NCI-H2029 (cell line): ENCODE measurements at regions not wholly inside any gene's neighbourhood (a gene's known extent, or its start where the extent isn't known, plus 50 kb on each side); places are given as distances from the start of the nearest gene placed in this dataset.
"Not testable (repeated sequence)": the region's sequence is repeated elsewhere in the genome, so short reads cannot be mapped to it uniquely, and the experiment has no call there.

Experiments
- DNase-seq: peaks from one replicate; lab custom pipeline; 2025; lab: John Stamatoyannopoulos, UW

DNA sequence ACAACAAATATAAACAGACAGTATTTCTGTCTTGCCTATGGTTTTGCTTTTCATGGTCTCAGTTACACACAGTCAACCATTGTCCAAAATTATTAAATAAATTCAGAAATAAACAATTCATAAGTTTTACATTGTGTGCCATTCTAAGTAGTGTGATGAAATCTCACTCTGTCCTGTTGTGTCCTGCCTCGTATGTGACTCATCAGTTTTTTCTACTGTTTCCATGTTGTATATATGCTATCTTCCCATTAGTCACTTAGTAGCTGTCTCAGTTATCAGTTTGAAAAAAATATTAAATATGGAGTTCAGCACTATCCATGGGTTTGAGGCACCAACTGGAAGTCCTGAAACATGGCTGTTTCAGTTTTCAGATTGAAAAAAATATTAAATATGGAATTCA is 282.4 kb upstream of the GRM7 start:
- no peak for DNase-seq

DNA sequence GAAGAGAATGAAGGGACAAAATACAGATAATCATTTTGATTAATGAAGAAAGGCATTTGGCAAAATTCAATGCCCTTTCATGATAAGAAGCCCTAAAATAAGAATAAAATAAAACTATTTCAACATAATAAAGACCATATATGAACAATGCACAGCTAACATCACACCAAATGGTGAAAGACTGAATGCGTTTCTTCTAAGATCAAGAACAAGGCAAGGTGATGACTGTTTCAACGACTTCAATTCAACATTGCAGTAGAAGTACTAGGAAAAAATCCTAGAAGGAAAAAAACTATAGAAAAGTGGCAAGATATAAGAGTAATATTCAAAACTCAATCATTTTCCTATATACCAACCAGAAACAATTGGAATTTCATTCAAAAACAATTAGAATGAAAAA is 280.1 kb upstream of the GRM7 start:
- DNase-seq = no peak

DNA sequence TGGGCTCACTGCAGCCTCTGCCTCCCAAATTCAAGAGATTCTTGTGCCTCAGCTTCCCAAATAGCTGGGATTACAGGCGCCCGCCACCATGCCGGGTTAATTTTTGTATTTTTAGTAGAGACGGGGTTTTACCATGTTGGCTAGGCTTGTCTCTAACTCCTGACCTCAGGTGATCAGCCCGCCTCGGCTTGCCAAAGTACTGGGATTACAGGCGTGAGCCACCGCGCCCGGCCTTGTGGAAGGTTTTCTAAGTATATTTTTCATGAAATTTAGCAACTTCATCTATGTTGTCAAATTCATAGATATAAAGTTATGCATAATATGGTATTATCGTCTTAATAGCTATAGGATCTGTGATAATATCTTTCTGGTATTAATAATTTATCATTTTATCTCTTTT is 275.6 kb upstream of the GRM7 start:
- DNase-seq = no peak

DNA sequence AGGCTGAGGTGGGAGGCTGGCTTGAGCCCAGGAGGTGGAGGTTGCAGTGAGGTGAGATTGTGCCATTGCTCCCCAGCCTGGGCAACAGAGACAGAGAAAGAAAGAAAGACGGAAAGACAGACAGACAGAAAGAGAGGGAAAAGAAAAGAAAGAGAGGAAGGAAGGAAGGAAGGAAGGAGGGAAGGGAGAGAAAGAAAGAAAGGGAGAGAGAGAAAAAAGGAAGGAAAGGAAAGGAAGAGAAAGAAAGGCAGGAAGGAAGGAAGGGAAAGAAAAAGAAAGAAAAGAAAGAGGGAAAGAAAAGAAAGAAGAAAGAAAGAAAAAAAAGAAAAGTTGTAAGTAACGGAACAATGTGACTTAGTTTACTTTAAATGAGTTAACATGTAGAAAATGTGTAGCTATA is 260.7 kb upstream of the GRM7 start:
- no peak for DNase-seq

DNA sequence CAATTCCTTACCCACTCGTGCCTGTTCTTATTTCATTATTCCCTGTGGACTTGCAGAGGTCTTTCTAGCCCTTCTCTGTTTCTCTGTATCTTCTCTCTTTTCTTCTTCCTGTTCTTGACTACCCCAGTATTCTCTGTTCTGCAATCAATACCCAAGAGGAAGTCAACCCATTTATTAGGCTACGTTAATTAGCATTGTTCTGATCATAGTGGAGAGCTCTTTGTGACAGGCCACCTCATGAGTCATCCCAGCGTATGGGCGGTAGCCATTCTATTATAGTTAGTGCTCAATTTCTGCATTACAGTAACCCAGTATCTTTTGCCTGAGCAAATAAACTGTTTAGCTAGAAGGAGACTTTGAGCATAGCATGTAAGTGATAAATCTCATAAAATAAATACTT is 259.5 kb upstream of the GRM7 start:
- DNase-seq = no peak

DNA sequence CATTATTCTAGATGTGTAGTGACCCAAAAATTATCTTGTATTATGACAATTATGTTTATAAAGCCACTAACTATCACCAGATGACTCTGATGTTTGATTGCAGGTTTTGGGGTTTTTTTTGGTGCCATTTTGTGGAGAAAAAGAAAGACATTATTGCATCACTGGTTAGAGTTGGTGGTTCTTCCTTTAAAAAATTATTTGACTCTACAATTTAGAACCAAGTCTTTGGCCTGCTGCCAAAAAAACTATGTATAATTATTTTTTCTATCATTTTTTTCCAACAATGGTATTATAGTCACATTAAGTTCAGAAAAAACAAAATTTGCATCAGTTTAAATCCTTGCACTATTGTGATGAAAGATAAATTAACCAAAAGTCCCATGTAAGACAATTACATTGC is 258.6 kb upstream of the GRM7 start:
- no peak for DNase-seq

DNA sequence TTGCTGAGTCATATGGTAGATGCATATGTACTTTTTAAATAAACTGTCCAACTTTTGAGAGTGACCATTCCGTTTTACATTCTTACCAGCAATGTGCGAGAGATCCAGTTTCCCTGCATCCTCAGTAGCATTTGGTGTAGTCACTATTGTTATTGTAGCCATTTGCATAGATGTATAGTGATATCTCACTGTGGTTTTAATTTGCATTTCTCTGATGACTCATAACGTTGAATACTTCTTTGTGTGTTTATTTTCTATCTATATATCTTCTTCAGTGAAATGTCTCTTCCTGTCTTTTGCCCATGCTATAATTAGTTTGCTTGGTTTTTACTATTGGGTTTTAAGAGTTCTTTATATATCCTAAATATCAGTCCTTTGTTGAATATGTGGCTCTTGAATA is 255.7 kb upstream of the GRM7 start:
- no peak for DNase-seq

DNA sequence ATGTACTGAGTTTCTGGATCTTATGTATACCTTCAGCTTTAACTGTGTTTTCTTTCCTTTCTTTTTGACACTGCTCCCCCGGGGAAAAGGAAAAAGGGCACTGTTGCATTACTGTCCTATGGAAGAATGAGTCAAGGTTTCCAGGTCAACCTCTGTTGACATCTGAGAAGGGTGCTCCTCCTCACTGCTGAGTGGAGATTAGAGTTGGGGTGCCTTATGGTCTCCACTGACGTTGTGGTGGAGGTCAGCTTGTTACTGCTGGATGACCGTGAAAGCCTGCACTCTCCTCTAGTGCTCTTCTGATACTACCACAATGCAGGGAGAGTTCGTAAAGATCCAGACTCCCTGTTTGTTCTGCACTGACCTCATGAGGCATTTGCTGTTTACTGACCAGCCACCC is 252.1 kb upstream of the GRM7 start:
- no peak for DNase-seq

DNA sequence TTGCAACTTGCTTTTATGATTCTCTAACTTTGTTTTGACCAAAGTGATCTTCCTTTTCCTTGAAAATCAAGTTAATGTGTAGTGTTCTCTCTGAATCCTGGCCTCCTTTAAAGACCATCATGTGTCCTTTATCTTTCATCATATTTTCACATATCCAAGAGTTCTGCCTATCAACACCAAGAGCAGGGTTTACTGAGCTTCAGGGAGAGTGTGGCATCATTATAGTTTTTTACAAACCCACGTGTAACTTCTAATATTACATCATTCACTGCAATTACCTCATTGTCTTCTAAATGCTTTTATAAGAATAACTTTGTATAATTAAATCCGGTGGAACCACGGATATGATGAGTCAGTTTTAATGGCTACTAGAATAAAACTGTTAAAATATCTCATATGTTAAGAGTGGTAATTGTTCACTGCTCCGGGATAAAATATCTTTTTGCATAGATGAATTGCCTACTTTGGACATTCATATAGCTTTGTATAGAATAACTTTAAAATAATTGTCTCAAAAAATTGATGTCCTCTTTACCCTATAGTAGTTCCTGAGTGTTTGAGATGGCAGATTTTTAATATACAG is 248.8 kb upstream of the GRM7 start:
- no peak for DNase-seq

DNA sequence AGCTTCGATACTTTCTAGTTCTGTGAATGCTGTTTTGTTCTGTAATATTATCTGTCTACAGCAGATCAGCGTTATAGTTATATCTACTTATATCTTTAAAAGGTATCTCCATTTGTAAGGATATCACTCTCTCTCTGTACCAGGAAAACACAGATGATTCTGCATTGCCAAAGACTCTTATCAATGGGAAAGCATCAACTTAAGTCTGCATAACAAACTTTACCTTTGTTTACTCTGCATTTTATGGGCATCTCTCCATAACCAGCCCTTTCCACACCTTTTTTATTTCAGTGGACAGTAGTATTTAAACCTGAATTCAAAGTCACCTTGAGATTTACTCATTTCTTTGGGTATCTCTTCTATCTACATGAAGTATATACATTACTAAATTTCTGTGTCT is 238.7 kb upstream of the GRM7 start:
- DNase-seq = no peak

DNA sequence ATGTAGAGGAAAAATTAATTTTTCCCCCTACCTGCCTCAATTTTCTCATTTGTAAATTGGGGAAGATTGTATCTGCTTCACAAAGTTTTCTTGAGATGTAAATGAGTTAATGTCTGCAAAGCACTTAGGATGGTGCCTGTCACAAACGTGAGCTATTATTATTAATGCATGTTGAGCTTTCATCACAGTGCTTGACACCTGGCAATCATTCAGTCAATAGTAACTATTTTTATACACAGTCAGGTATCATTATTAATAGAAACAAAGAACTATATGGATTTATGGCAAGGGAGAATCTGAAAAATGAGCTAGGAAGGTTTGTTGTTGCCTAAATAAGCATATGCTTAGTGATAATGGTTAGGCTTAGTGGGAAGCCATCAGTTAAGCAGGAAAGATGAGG is 238.2 kb upstream of the GRM7 start:
- no peak for DNase-seq

DNA sequence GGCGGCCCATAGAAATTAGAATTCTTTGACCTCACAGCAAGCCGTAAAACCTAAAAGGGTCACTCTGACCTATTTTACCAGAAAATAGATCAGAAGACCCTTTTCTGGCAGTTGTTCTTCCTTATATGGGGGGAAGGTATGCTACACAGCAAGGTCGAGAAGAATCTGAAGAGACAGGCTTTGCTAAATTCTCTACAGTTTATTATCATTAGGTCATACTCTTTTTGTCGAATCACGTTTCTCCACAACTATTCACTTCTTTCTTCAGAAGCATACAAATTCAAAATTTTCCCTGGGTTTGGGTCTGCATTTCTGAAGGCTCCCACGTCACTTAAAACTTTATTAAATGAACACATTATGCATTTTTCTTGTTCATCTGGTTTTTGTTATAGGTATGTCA is 229.5 kb upstream of the GRM7 start:
- no peak for DNase-seq

DNA sequence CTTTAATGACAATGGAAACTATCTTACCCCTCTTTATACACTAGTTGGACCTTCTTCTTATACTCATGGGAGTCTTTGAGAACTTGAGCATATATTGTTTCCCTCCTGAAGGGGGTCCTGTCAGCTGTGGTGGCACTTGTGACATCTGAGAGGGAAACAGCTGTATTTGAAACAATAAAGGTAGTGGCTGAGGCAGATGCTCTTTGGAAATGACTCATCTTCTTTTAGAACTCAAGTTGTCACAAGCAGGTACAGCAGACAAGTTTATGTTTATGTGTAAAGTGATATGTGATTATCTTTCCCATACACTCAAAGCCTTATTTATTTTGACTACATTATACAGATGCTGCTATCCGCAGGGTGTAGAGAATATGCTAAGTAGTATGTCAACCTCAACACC is 220.0 kb upstream of the GRM7 start:
- no peak for DNase-seq

DNA sequence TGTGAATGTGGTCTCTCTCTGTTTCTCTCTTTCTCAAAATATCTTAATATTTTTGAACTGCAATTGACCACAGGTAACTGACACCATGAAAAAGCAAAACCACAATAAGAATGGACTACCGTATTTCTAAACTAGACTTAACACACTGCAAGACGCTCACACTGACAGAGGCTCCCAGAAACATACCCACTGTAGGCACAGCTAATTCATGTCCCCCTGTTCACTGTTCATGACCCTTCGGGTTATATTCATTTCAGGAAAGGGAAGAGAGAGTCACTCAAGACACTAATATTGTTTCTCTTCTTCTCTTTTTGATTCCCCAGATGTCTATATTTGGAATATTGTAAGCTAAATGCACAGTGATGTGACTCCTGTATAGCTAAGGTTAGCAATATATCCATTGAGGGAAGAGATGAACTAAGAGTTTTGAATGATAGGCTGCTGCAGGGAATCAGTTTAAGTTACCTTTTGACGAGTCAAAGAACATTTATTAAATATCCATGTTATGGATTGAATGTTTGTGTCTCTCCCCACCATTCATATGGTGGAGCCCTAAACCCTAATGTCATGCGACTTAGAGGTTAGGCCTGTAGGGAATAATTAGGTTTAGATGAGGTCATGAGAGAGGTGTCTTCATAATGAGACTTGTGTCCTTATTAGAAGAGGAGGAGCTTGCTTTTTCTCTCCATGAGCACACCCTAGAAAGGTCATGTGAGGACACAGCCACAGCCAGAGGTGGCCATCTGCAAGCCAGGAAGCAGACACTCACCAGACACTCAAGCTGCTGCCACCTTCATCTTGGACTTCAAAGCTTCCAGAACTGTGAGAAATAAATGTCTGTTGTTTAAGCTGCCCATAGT is 216.6 kb upstream of the GRM7 start:
- peak; percentile 84 for DNase-seq

DNA sequence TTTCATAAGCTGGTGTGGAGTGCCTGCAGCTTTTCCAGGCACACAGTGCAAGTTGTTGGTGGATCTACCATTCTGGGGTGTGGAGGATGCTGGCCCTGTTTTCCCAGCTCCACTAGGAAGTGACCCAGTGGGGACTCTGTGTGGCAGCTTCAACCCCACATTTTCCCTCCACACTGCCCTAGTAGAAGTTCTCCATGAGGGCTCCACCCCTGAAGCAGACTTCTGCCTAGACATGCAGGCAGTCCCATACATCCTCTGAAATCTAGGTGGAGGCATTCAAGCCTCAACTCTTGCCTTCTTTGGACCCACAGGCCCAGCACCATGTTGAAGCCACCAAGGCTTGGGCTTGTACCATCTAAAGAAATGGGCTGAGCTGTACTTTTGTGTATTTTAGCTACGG is 206.2 kb upstream of the GRM7 start:
- no peak for DNase-seq

DNA sequence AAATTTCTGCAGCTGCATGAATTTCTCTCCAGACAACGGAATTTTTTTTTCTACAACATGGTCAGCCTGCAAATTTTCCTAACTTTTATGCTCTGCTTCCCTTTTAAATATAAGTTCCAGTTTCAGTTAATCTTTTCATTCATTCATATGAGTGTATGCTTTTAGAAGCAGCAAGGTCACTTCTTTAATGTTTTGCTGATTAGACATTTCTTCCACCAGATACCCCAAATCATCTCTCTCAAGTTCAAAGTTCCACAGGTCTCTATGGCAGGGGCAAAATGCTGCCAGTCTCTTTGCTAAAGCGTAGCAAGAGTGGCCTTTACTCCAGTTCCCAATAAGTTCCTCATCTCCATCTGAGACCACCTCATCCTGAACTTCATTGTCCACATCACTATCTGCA is 205.6 kb upstream of the GRM7 start:
- DNase-seq = no peak

DNA sequence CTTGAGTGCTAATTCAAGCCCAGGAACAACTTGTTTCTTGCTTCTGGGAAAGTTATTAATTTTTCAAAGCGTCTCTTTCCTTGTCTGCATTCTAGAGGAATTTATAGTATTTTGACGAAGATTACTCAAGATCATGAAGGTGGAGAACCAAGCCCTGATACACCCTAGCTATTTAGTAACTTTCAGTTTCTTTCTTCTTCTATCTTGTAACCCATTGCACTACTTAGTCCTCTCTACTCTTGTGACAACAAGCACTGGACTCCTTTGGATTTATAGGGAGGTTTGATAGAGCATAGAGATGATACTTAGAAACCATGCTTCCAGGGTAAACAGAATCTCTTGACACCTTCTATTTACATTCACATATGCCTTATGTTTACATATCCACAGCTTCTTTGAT is 203.3 kb upstream of the GRM7 start:
- DNase-seq = no peak

DNA sequence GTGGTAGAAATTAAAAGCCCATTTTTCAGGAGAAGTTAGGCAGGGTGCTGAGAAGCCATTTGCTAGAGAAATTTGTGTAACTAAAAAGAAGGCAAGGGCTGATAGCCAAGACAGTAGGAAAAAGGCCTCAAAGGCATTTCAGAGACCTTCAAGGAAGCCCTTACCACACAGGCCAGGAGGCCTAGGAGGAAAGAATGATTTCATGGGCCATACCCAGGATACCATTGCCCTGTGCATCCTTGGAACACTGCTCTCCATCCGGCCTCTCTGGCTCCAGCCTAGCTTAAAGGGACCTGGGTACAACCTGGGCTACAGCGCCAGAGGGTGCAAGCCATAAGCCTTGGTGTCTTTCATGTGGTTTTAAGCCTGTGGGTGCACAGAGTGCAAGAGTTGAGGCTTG is 193.6 kb upstream of the GRM7 start:
- DNase-seq = no peak

DNA sequence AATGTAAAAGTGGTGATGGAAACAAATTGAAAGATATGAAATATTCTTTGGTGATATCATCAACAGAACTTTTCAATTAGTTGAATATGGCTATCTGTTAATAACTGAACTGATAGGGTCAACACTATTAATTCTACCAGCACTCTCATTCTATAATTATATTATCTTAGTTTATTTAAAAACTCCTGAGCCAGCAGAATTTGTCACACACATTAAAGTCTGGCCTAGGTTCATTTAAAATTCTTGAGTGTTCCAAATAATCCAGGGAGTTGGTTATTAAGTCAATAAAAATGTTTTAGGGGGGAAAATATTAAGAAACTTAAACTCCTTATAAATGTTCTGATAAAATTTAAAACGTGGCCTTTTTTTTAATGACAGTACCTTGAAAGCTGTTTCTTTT is 189.6 kb upstream of the GRM7 start:
- DNase-seq = no peak

DNA sequence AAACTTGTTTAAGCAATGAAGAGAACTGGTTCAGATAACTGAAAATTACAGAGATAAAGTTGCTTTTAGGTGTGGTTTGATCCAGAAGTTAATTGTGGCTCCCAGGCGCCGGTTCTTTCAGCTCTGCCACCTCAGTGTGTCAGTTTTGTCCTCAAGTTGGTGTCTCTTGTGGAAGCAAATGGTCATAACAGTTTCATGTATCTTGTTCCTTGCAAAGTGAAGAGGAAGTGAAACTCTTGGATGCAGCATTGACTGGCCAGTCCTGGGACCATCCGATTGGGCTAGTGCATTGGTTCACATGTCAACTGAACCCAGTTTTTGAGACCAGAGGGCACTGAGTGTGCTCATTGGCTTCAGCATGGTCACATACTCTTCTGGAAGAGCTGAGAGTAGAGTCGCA is 181.4 kb upstream of the GRM7 start:
- no peak for DNase-seq

DNA sequence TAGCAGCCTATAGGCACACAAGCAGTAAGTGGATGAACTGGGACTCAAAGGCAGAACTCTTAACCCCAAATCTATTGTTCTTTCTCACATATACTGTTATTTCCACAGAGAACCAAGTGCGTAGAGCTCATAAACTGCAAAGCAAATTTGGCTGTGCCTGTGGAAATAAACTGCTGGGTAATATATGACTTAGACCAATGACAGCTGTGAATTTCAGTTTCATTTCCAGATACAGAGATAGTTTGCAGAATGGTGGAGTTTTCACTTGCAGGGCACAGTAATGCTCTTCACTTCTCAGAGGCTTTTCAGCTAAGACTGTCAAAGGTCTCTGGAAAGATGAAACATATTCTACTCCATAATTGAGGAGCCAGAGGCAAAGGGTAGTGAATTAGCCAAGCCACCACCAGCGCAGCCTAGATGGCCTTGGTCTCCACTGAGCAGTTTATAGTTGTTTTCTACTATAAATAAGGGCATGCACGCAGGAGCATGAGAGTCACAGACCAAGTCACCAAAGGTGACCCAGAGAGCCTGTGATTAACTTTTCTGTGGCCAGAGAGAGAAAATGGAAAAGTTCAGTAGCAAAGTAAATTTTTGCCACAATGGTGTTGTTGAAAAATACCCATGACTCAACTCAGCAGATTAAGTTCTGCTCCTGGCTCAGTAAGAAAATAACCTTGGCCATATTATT is 180.7 kb upstream of the GRM7 start:
- DNase-seq = no peak

DNA sequence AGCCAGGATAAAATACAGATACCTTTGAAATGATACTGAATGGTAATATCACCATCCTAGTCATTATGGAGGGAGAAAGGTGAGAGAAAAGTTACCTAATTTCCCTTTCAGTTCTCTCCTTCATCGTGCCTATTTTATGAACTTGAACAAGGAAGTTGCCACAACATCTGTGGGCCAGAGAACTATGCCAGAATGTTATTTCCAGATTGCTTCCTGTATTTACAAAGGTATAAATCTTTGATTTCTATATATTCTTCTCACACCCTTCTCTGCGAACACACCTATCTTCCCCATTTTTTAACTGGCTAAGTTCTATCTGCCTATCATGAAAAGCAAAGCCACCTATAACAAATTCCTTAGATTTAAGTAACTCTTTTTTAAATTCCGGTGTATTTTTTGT is 163.6 kb upstream of the GRM7 start:
- no peak for DNase-seq

DNA sequence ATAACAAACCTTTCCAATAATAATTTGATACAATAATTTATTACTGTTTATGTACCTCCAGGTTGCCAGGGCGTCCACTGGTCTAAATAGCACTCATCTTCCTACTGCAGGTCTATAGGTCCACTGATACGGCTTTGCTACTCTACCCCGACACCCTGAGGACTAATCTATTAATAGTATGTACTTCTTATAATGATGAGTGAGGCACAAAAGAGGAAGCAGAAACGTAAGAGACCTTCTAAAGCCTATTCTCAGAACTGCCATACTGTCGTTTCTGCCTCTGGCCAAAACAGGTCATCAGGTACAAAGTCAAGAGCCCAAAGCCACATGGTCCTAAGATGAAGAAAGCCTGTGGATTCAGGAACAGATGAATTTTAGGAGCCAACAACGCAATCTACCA is 163.2 kb upstream of the GRM7 start:
- DNase-seq = no peak

DNA sequence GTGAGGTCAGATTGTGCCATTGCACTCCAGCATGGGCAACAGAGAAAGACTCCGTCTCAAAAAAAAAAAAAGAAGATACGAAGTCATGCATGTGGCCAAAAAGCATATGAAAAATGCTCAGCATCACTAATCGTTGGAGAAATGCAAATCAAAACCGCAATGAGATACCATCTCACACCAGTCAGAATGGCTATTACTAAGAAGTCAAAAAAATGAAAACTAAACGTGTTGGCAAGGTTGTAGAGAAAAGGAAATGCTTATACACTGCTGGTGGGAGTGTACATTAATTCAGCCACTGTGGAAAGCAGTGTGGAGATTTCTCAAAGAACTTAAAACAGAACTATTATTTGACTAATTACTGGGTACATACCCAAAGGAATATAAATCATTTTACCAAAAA is 156.1 kb upstream of the GRM7 start:
- DNase-seq = not testable (repeated sequence)
